ENCODE measurements at regions not wholly inside any gene's neighbourhood (a gene's known extent, or its start where the extent isn't known, plus 50 kb on each side); places are given as distances from the start of the nearest gene placed in this dataset.

DNA sequence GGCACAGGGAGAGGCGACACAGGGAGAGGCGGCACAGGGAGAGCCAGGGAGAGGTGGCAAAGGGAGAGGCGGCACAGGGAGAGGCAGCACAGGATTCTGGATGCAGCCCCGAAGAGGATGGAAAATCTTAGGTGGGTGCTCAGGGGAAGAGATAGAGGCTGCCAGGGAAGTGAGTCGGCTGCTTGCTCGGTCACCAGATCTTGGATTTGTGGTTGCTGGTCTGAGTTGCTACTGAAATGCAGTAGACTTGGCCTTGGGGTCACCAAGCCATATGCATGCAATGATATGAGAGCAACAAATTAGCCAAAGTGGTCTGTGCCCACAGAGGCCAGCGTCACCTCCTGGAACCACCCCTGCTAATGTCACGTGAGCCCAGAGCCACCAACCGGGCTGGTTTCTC is 117.2 kb upstream of the SALL3 start:
- TF ChIP-seq, protein P1, sequence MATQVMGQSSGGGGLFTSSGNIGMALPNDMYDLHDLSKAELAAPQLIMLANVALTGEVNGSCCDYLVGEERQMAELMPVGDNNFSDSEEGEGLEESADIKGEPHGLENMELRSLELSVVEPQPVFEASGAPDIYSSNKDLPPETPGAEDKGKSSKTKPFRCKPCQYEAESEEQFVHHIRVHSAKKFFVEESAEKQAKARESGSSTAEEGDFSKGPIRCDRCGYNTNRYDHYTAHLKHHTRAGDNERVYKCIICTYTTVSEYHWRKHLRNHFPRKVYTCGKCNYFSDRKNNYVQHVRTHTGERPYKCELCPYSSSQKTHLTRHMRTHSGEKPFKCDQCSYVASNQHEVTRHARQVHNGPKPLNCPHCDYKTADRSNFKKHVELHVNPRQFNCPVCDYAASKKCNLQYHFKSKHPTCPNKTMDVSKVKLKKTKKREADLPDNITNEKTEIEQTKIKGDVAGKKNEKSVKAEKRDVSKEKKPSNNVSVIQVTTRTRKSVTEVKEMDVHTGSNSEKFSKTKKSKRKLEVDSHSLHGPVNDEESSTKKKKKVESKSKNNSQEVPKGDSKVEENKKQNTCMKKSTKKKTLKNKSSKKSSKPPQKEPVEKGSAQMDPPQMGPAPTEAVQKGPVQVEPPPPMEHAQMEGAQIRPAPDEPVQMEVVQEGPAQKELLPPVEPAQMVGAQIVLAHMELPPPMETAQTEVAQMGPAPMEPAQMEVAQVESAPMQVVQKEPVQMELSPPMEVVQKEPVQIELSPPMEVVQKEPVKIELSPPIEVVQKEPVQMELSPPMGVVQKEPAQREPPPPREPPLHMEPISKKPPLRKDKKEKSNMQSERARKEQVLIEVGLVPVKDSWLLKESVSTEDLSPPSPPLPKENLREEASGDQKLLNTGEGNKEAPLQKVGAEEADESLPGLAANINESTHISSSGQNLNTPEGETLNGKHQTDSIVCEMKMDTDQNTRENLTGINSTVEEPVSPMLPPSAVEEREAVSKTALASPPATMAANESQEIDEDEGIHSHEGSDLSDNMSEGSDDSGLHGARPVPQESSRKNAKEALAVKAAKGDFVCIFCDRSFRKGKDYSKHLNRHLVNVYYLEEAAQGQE (IDR thresholded peaks at IDR 0.05; ENCODE audit: borderline replicate concordance) = no peak
- TF ChIP-seq SMC3 (conservative IDR thresholded peaks at IDR 0.05; ENCODE audit: poor library complexity) (no peak), EP300 (conservative IDR thresholded peaks at IDR 0.05; ENCODE audit: poor library complexity, severe bottlenecking) (no peak), MXI1 (conservative IDR thresholded peaks at IDR 0.05; ENCODE audit: poor library complexity, severe bottlenecking) (no peak), EZH2 (IDR thresholded peaks at IDR 0.05; ENCODE audit: borderline replicate concordance, insufficient read depth, low read length, poor library complexity, severe bottlenecking) (no peak)
- TF ChIP-seq, protein P2, sequence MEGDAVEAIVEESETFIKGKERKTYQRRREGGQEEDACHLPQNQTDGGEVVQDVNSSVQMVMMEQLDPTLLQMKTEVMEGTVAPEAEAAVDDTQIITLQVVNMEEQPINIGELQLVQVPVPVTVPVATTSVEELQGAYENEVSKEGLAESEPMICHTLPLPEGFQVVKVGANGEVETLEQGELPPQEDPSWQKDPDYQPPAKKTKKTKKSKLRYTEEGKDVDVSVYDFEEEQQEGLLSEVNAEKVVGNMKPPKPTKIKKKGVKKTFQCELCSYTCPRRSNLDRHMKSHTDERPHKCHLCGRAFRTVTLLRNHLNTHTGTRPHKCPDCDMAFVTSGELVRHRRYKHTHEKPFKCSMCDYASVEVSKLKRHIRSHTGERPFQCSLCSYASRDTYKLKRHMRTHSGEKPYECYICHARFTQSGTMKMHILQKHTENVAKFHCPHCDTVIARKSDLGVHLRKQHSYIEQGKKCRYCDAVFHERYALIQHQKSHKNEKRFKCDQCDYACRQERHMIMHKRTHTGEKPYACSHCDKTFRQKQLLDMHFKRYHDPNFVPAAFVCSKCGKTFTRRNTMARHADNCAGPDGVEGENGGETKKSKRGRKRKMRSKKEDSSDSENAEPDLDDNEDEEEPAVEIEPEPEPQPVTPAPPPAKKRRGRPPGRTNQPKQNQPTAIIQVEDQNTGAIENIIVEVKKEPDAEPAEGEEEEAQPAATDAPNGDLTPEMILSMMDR (IDR thresholded peaks at IDR 0.05; ENCODE audit: poor library complexity, severe bottlenecking) = no peak
